ENCODE measurements at regions not wholly inside any gene's neighbourhood (a gene's known extent, or its start where the extent isn't known, plus 50 kb on each side); places are given as distances from the start of the nearest gene placed in this dataset.
"Not testable (repeated sequence)": the region's sequence is repeated elsewhere in the genome, so short reads cannot be mapped to it uniquely, and the experiment has no call there.

- no peak for DNase-seq (ENCODE audit: low spot score)
Measured at GRCh38 chr3:162641317-162641716, 1144.7 kb downstream of the OTOL1 start.

- DNase-seq (ENCODE audit: low spot score) = no peak
Measured at GRCh38 chr3:162641907-162642306, 1145.3 kb downstream of the OTOL1 start.

- DNase-seq (ENCODE audit: low spot score) = no peak
Measured at GRCh38 chr3:162643245-162643644, 1146.6 kb downstream of the OTOL1 start.

- DNase-seq (ENCODE audit: low spot score) = no peak
Measured at GRCh38 chr3:162647321-162647720, 1150.7 kb downstream of the OTOL1 start.

GRCh38 chr3:162658003-162658402 lies 1161.4 kb downstream of the OTOL1 start:
- no peak for DNase-seq (ENCODE audit: low spot score)

- DNase-seq (ENCODE audit: low spot score) = no peak
Measured at GRCh38 chr3:162665684-162666391, 1169.2 kb downstream of the OTOL1 start.

GRCh38 chr3:162666835-162667234 lies 1170.2 kb downstream of the OTOL1 start:
- no peak for DNase-seq (ENCODE audit: low spot score)

- no peak for DNase-seq (ENCODE audit: low spot score)
Measured at GRCh38 chr3:162670181-162670580, 1173.6 kb downstream of the OTOL1 start.

- no peak for DNase-seq (ENCODE audit: low spot score)
Measured at GRCh38 chr3:162677475-162677874, 1180.9 kb downstream of the OTOL1 start.

GRCh38 chr3:162678941-162679340 lies 1182.3 kb downstream of the OTOL1 start:
- DNase-seq (ENCODE audit: low spot score) = no peak

- DNase-seq (ENCODE audit: low spot score) = no peak
Measured at GRCh38 chr3:162684260-162684659, 1187.7 kb downstream of the OTOL1 start.

GRCh38 chr3:162699291-162699690 lies 1202.7 kb downstream of the OTOL1 start:
- DNase-seq (ENCODE audit: low spot score) = no peak

GRCh38 chr3:162701211-162701610 lies 1204.6 kb downstream of the OTOL1 start:
- DNase-seq (ENCODE audit: low spot score) = no peak

GRCh38 chr3:162702768-162703385 lies 1206.3 kb downstream of the OTOL1 start:
- no peak for DNase-seq (ENCODE audit: low spot score)

- peak; percentile 23 for DNase-seq (ENCODE audit: low spot score)
Measured at GRCh38 chr3:162704238-162704637, 1207.6 kb downstream of the OTOL1 start.

GRCh38 chr3:162704799-162705385 lies 1208.3 kb downstream of the OTOL1 start:
- no peak for DNase-seq (ENCODE audit: low spot score)

GRCh38 chr3:162708394-162708793 lies 1211.8 kb downstream of the OTOL1 start:
- not testable (repeated sequence) for DNase-seq (ENCODE audit: low spot score)

- not testable (repeated sequence) for DNase-seq (ENCODE audit: low spot score)
Measured at GRCh38 chr3:162708942-162709706, 1212.5 kb downstream of the OTOL1 start.

- no peak for DNase-seq (ENCODE audit: low spot score)
Measured at GRCh38 chr3:162710332-162711112, 1213.9 kb downstream of the OTOL1 start.

- not testable (repeated sequence) for DNase-seq (ENCODE audit: low spot score)
Measured at GRCh38 chr3:162717074-162717473, 1220.5 kb downstream of the OTOL1 start.

- DNase-seq (ENCODE audit: low spot score) = no peak
Measured at GRCh38 chr3:162718697-162719096, 1222.1 kb downstream of the OTOL1 start.

Data from globus pallidus (tissue), 1 donor.